Tibial artery (tissue), 4 donors: ENCODE measurements at regions not wholly inside any gene's neighbourhood (a gene's known extent, or its start where the extent isn't known, plus 50 kb on each side); places are given as distances from the start of the nearest gene placed in this dataset.

Experiments used
- DNase-seq, 2 donors: peaks; one replicate each; pipeline ENCODE4 v3.0.0-alpha.2; 2019
- H3K27ac ChIP-seq, 2 donors: fragments of 200-600 bp; sonication (generic) in 1 of 2; 1 replicate in 1 of 2; 2 replicates in 1 of 2; pipeline ENCODE4 v1.5.1; 2018 to 2019; ENCODE audit warnings: mild to moderate bottlenecking in 1 of 2
- H3K27me3 ChIP-seq, 2 donors: fragments of 200-600 bp; sonication (generic) in 1 of 2; one replicate each; pipeline versions ENCODE4 v1.5.1 to v1.6.0; 2016 to 2019
- H3K36me3 ChIP-seq, 3 donors: fragments of 200-600 bp; sonication (generic) in 2 of 3; one replicate each; pipeline ENCODE4 v1.5.1; 2016 to 2019; ENCODE audit warnings: mild to moderate bottlenecking in 2 of 3
- H3K4me1 ChIP-seq, 4 donors: fragments of 200-600 bp; sonication (generic) in 2 of 4; 1 replicate in 3 of 4; 2 replicates in 1 of 4; pipeline ENCODE4 v1.5.1; 2016 to 2019
- H3K4me3 ChIP-seq, 2 donors: fragments of 200-600 bp; sonication (generic) in 1 of 2; 1 replicate in 1 of 2; 2 replicates in 1 of 2; pipeline ENCODE4 v1.5.1; 2018 to 2019; ENCODE audit warnings: mild to moderate bottlenecking in 2 of 2
- H3K9me3 ChIP-seq, 3 donors: fragments of 200-600 bp; sonication (generic) in 1 of 3; one replicate each; pipeline ENCODE4 v1.5.1; 2016 to 2019
- intact Hi-C: fragments of 100-400 bp; cut with DNase I; formaldehyde crosslinking; loops from one replicate; pipeline ENCODE4 v1.15.0; 2023; ENCODE audit warnings: low total_unique reads
- TF ChIP-seq, protein P1 (sequence below), 2 experiments: fragments of 200-600 bp in 1 of 2; fragments of 450-650 bp in 1 of 2; IDR thresholded peaks; one replicate each; pipeline ENCODE4 v1.5.1; 2017 to 2019; ENCODE audit warnings: antibody characterized with exemption in 2 of 2, mild to moderate bottlenecking in 1 of 2, moderate library complexity in 1 of 2

DNA sequence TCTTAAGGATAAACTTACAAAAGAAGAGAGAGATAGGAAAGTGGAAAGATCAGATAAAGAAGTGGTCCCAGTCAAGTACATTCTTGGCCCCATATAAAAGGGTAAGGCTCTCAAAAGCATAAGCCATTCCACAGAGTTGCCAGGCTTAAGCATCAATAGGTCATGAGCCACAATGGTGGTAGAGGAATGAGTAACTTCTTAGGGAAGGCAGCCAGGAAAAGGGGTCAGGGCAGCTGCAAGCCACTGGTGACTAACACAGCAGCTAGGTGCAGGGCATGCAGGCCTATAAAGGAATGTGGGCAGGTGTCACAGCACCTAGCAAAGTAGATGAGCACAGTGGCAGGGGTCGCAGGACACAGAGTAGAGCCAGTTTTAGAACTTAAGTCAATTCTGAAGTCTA, 302.6 kb upstream of the FAT3 start:
- H3K27me3 ChIP-seq: no peaks in the 10 kb centered on the region
- H3K36me3 ChIP-seq: no peaks in the 10 kb centered on the region
- intact Hi-C loops: no loop called here
- no peaks in the 10 kb centered on the region for H3K9me3 ChIP-seq
- no peak overlapping the region for H3K27ac ChIP-seq
- H3K4me3 ChIP-seq: no peak overlapping the region
- TF ChIP-seq, protein P1, sequence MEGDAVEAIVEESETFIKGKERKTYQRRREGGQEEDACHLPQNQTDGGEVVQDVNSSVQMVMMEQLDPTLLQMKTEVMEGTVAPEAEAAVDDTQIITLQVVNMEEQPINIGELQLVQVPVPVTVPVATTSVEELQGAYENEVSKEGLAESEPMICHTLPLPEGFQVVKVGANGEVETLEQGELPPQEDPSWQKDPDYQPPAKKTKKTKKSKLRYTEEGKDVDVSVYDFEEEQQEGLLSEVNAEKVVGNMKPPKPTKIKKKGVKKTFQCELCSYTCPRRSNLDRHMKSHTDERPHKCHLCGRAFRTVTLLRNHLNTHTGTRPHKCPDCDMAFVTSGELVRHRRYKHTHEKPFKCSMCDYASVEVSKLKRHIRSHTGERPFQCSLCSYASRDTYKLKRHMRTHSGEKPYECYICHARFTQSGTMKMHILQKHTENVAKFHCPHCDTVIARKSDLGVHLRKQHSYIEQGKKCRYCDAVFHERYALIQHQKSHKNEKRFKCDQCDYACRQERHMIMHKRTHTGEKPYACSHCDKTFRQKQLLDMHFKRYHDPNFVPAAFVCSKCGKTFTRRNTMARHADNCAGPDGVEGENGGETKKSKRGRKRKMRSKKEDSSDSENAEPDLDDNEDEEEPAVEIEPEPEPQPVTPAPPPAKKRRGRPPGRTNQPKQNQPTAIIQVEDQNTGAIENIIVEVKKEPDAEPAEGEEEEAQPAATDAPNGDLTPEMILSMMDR (IDR thresholded peaks at IDR 0.05): no peak
- no peak for DNase-seq
- peaks cover 0 to 9% (median 3%) of the 10 kb centered on the region in 4 donors for H3K4me1 ChIP-seq

- Histone ChIP-seq H3K36me3 (no peaks in the 10 kb centered on the region), H3K4me1 (no peaks in the 10 kb centered on the region), H3K27me3 (no peaks in the 10 kb centered on the region), H3K4me3 (no peak overlapping the region), H3K27ac (no peak overlapping the region), H3K9me3 (no peaks in the 10 kb centered on the region)
- intact Hi-C loops: no loop called here
- DNase-seq: no peak
- TF ChIP-seq, protein P1 (IDR thresholded peaks at IDR 0.05): no peak
Measured at GRCh38 chr11:91913407-91913806, 311.2 kb upstream of the FAT3 start.

- intact Hi-C loops: no loop called here
- TF ChIP-seq, protein P1 (IDR thresholded peaks at IDR 0.05): no peak
- no peak overlapping the region for H3K4me3 ChIP-seq
Measured at GRCh38 chr11:91912322-91912721, 312.3 kb upstream of the FAT3 start.

GRCh38 chr11:91906871-91907624, 317.6 kb upstream of the FAT3 start:
- intact Hi-C loops: no loop called here
- TF ChIP-seq, protein P1 (IDR thresholded peaks at IDR 0.05): no peak
- H3K36me3 ChIP-seq: no peaks in the 10 kb centered on the region
- DNase-seq: no peak
- H3K4me1 ChIP-seq: no peaks in the 10 kb centered on the region
- H3K27me3 ChIP-seq: no peaks in the 10 kb centered on the region
- no peak overlapping the region for H3K27ac ChIP-seq
- no peak overlapping the region for H3K4me3 ChIP-seq
- no peaks in the 10 kb centered on the region for H3K9me3 ChIP-seq

More at GRCh38 chr11:91912322-91912721, 312.3 kb upstream of the FAT3 start:
- Histone ChIP-seq H3K9me3 (no peaks in the 10 kb centered on the region), H3K36me3 (no peaks in the 10 kb centered on the region), H3K27me3 (no peaks in the 10 kb centered on the region), H3K27ac (no peak overlapping the region), H3K4me1 (no peaks in the 10 kb centered on the region)
- DNase-seq: no peak

GRCh38 chr11:91904792-91905785, 319.5 kb upstream of the FAT3 start:
- TF ChIP-seq, protein P1 (IDR thresholded peaks at IDR 0.05): no peak
- Histone ChIP-seq H3K4me3 (no peak overlapping the region), H3K36me3 (no peaks in the 10 kb centered on the region), H3K27ac (no peak overlapping the region), H3K27me3 (no peaks in the 10 kb centered on the region), H3K4me1 (no peaks in the 10 kb centered on the region), H3K9me3 (no peaks in the 10 kb centered on the region)
- intact Hi-C loops: no loop called here
- no peak for DNase-seq
